Natural killer cell treated with Interleukin-12 subunit alpha and Interleukin-12 subunit beta and Interleukin-15 and Interleukin-18, amount 100 ng/mL, for 72 hours (primary cell): ENCODE measurements at regions not wholly inside any gene's neighbourhood (a gene's known extent, or its start where the extent isn't known, plus 50 kb on each side); places are given as distances from the start of the nearest gene placed in this dataset.

Source experiments
- ATAC-seq, 2 donors: fragments of 150-1000 bp; cut with Tn5 transposase in 1 of 2; sonication (Bioruptor Pico), chemical (Tn5 transposase) in 1 of 2; 2 replicates each; pipeline ENCODE4 v1.10.0; 2021
- DNase-seq: peaks from one replicate; pipeline ENCODE4 v3.0.0; 2022; ENCODE audit warnings: low spot score
- H3K27ac Mint-ChIP-seq, 2 donors: 1 replicate in 1 of 2; 2 replicates in 1 of 2; pipeline ENCODE4 v1.8.0; 2022; ENCODE audit warnings: mixed read lengths in 2 of 2, mild to moderate bottlenecking in 1 of 2, moderate library complexity in 1 of 2
- H3K27me3 Mint-ChIP-seq, 2 donors: 1 replicate in 1 of 2; 2 replicates in 1 of 2; pipeline ENCODE4 v1.8.0; 2022; ENCODE audit warnings: mixed read lengths in 2 of 2
- H3K36me3 Mint-ChIP-seq: one replicate; pipeline ENCODE4 v1.8.0; 2022; ENCODE audit warnings: mixed read lengths
- H3K4me1 Mint-ChIP-seq, 2 donors: 1 replicate in 1 of 2; 2 replicates in 1 of 2; pipeline ENCODE4 v1.8.0; 2022; ENCODE audit warnings: low read depth in 2 of 2, mixed read lengths in 2 of 2, mild to moderate bottlenecking in 1 of 2
- H3K4me3 Mint-ChIP-seq: one replicate; pipeline ENCODE4 v1.8.0; 2022; ENCODE audit warnings: mixed read lengths
- H3K9me3 Mint-ChIP-seq: 2 replicates; pipeline ENCODE4 v1.8.0; 2022; ENCODE audit warnings: mixed read lengths

DNA sequence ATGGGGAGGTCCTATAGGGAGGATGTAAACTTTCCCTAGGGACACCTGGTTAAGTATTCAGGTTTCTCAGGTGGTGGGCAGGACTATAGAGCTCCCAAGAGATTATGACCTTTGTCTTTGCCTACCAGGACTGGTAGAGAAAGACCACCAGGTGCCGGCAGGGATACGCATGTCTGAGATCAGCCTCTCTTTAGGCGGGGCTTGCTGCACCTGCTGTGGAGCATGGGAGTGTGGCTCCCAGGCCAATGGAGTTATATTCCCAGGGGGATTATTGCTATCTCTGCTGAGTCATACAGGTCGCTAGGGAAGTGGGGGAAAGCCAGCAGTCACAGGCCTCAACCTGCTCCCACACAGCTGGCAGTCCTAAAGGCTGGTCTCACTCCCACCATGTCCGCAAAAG lies 280.5 kb upstream of the MMS22L start:
- no peak overlapping the region for H3K27ac Mint-ChIP-seq
- no peak overlapping the region for H3K4me3 Mint-ChIP-seq
- H3K36me3 Mint-ChIP-seq, result no peaks in the 10 kb centered on the region
- H3K27me3 Mint-ChIP-seq, result no peaks in the 10 kb centered on the region
- no peak for DNase-seq
- ATAC-seq, result no peak
- no peaks in the 10 kb centered on the region for H3K4me1 Mint-ChIP-seq
- H3K9me3 Mint-ChIP-seq, result peaks cover 18% of the 10 kb centered on the region

DNA sequence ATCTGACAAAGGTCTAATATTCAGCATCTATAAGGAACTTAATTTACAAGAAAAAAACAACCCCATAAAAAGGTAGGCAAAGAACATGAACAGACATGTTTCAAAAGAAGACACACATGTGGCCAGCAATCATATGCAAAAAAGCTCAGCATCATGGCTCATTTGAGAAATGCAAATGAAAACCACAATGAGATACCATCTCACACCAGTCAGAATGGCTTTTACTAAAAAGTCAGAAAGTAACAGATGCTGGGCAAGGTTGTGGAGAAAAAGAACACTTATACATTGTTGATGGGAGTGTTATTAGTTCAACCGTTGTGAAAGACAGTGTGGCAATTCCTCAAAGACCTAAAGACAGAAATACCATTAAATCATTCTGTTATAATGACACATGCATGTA lies 289.9 kb upstream of the MMS22L start:
- Mint-ChIP-seq H3K4me1 (no peaks in the 10 kb centered on the region), H3K9me3 (no peaks in the 10 kb centered on the region), H3K27ac (no peak overlapping the region), H3K4me3 (no peak overlapping the region), H3K36me3 (no peaks in the 10 kb centered on the region), H3K27me3 (no peaks in the 10 kb centered on the region)
- DNase-seq, result no peak
- no peak for ATAC-seq

DNA sequence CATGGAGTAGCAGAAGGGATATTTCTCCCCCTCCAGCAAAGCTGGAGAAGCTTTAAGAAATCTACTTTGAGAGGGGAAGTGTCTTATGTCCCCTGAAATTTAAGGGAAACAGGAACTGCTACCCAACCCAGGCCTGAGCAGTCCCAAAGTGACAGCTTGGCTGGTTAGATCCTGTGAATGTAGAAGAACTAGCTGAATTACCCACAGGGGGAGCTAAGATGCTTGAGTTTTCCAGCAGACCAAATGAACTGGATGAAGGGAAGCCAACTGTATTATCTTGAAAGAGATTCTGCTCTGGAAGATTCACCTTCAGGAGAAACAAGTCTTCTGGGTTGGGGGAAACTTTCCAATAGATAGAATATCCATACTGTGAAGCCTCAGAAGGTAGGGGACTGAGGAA lies 303.3 kb upstream of the MMS22L start:
- DNase-seq (no peak), ATAC-seq (no peak)
- H3K36me3 Mint-ChIP-seq, result no peaks in the 10 kb centered on the region
- H3K4me3 Mint-ChIP-seq, result no peak overlapping the region
- H3K27ac Mint-ChIP-seq, result no peak overlapping the region
- H3K4me1 Mint-ChIP-seq, result no peaks in the 10 kb centered on the region
- peaks cover under 1% of the 10 kb centered on the region for H3K9me3 Mint-ChIP-seq
- no peaks in the 10 kb centered on the region for H3K27me3 Mint-ChIP-seq

DNA sequence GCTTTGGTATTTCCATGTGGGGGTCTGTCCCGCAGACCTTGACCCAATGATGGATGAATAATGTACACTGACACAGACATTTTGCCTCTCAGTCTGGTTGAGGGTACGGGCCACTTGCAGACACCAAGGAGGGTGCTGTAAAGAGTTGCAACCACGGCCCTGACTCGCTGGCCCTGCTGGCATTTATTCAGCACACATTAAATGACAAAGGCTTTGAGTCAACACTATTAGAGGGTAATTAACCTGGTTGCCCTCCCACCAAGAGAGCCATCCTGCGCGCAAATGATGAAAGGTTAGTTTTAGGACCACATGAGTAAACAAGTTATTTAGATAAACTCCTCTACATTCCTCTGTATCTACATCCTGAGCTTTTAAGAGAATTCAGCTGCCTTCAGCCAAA lies 308.9 kb upstream of the MMS22L start:
- ATAC-seq (no peak), DNase-seq (no peak)
- no peak overlapping the region for H3K4me3 Mint-ChIP-seq
- no peaks in the 10 kb centered on the region for H3K4me1 Mint-ChIP-seq
- H3K36me3 Mint-ChIP-seq, result no peaks in the 10 kb centered on the region
- peaks cover 4% of the 10 kb centered on the region for H3K9me3 Mint-ChIP-seq
- H3K27ac Mint-ChIP-seq, result no peak overlapping the region
- H3K27me3 Mint-ChIP-seq, result no peaks in the 10 kb centered on the region

DNA sequence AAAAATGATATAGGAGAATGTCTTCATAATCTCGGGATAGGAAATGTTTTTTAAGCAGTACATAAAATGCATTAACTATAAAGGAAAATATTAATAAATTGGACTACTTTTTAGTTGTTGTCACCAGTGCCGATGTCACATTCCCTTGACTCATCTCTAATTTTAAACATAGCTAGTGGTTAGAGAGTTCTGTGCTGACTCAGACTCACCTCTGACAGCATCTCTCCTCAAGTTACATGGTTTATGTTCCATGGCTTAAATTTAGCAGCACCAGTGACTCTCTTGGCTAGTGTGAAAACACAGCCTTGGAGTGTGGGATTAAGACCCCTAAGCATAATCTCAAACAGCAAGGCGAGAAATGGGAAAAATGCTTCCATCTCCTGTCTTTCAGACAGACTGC lies 311.8 kb upstream of the MMS22L start:
- H3K27ac Mint-ChIP-seq, result no peak overlapping the region
- H3K9me3 Mint-ChIP-seq, result peaks cover 4% of the 10 kb centered on the region
- ATAC-seq, result no peak
- H3K36me3 Mint-ChIP-seq, result no peaks in the 10 kb centered on the region
- no peak overlapping the region for H3K4me3 Mint-ChIP-seq
- H3K4me1 Mint-ChIP-seq, result no peaks in the 10 kb centered on the region
- no peak for DNase-seq
- H3K27me3 Mint-ChIP-seq, result no peaks in the 10 kb centered on the region

DNA sequence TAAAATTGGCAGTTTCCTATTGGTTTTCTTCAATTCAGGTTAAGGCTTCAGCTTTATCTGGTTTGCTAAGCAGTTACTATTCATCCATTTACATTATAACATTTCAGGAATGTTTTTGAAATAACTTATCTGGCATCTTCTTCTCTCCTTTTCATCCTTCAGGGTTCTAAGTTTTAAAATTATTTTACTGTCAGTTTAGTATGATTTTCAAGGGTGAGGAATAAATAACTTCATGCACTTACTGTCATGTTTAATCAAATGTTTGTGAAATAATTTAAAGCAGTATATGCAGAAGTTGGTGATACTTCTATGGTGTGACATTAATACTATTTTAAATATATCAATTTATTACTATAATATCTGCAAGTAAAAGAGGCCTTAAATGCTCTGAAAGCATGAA lies 338.1 kb upstream of the MMS22L start:
- H3K9me3 Mint-ChIP-seq, result peaks cover 14% of the 10 kb centered on the region
- DNase-seq (no peak), ATAC-seq (no peak)
- no peaks in the 10 kb centered on the region for H3K4me1 Mint-ChIP-seq
- no peak overlapping the region for H3K4me3 Mint-ChIP-seq
- no peaks in the 10 kb centered on the region for H3K27me3 Mint-ChIP-seq
- H3K27ac Mint-ChIP-seq, result no peak overlapping the region
- no peaks in the 10 kb centered on the region for H3K36me3 Mint-ChIP-seq

DNA sequence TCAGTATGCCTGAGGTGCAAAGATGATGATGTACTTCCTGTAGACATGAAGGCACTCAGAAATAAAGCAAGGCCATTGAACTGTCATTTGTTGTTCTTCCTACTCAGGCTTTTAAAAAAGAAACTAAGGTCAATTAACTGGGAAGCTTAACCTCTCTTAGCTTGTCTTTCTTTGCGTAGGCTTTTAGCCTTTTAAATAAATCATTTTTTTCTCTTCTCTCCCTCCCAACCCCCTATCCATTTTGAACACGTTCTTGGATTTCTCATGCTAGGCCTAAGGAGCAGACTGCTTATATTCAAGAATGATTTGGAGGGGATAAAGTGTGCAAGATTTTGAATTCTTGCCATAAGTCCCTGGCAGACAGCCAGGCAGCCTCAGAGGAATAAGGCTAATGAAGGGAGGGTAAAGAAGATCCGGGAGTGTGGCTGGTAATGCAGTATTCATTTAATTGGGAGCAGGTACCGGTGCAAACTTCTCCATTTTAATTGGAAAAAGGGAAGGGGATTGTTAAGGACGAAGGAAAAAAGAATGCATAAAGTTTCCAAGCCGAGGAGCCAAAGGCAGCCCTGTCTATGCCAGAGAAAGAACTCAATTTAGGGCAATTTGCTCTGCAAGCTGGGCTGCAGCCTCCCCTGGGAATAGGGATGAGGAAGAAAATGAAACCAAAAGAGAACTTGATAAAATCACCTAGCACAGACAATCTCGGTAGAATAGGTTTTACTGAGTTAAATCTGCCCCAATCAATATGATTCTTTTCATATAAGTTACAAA lies 343.8 kb upstream of the MMS22L start:
- no peaks in the 10 kb centered on the region for H3K4me1 Mint-ChIP-seq
- peaks cover 7% of the 10 kb centered on the region for H3K9me3 Mint-ChIP-seq
- no peak for ATAC-seq
- H3K27me3 Mint-ChIP-seq, result no peaks in the 10 kb centered on the region
- no peaks in the 10 kb centered on the region for H3K36me3 Mint-ChIP-seq
- H3K27ac Mint-ChIP-seq, result no peak overlapping the region
- no peak overlapping the region for H3K4me3 Mint-ChIP-seq
- no peak for DNase-seq

DNA sequence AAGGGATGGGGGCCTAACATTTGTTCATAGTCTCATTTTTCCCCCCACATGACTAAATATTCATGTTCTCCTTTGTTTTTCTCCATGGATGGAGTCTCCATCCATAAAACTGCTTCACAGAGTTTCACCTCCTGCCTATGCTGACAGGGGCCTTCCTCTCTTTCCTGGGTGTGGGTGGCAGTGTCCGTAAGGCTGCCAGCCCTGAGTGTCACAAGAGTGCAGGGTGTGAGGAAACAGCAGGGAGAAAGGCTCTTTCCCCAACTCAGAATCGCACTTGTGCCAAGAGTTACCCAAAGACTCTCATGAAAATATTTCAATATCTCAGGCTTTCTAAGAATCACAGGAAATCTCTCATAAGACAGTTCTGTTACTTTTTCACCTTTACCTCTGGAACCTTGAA lies 346.2 kb upstream of the MMS22L start:
- no peak overlapping the region for H3K27ac Mint-ChIP-seq
- ATAC-seq, result no peak

DNA sequence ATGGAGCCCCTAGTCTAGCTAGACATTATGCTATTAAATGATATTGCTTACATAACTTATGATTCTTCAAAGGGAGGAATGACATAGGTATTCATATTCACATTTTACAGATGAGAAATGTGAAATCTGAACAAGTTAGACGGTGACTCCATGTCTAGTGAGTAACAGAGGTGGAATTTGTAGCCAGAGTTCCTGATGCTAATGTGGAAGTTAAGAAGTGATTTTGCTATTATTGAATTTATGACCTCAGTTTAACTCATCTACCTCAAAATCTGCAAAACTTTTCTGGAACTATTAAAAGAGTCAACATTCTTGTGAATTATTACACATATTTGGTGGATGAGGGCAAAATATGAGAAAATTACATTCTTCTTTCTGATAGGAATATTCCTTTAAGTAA lies 347.6 kb upstream of the MMS22L start:
- peaks cover 2% of the 10 kb centered on the region for H3K9me3 Mint-ChIP-seq
- no peaks in the 10 kb centered on the region for H3K4me1 Mint-ChIP-seq
- no peak for ATAC-seq
- H3K4me3 Mint-ChIP-seq, result no peak overlapping the region
- no peak for DNase-seq
- no peaks in the 10 kb centered on the region for H3K27me3 Mint-ChIP-seq
- H3K27ac Mint-ChIP-seq, result no peak overlapping the region
- H3K36me3 Mint-ChIP-seq, result no peaks in the 10 kb centered on the region

More for the DNA sequence above, 346.2 kb upstream of the MMS22L start:
- Mint-ChIP-seq H3K9me3 (peaks cover 2% of the 10 kb centered on the region), H3K4me1 (no peaks in the 10 kb centered on the region), H3K27me3 (no peaks in the 10 kb centered on the region), H3K36me3 (no peaks in the 10 kb centered on the region), H3K4me3 (no peak overlapping the region)
- DNase-seq, result no peak

DNA sequence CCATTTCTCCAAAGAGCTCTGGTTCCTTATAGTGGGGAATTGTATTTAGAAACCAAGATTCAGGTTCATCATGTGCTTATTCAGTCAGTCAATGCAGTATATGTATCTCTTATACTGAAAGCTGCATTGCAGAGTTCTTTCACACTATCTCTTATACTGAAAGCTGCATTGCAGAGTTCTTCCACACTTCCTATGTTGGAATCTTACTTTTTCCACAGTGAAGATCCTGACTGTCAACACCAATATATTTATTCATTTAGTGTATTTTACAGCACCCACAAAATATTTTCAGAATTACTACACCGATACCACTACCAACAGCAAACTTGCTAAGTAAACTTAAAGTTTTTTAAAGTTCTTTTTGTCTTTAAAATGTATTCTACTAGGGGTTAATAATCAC lies 349.3 kb upstream of the MMS22L start:
- Mint-ChIP-seq H3K27ac (no peak overlapping the region), H3K4me3 (no peak overlapping the region), H3K9me3 (peaks cover 7% of the 10 kb centered on the region), H3K36me3 (no peaks in the 10 kb centered on the region), H3K27me3 (no peaks in the 10 kb centered on the region), H3K4me1 (no peaks in the 10 kb centered on the region)
- no peak for ATAC-seq
- no peak for DNase-seq

DNA sequence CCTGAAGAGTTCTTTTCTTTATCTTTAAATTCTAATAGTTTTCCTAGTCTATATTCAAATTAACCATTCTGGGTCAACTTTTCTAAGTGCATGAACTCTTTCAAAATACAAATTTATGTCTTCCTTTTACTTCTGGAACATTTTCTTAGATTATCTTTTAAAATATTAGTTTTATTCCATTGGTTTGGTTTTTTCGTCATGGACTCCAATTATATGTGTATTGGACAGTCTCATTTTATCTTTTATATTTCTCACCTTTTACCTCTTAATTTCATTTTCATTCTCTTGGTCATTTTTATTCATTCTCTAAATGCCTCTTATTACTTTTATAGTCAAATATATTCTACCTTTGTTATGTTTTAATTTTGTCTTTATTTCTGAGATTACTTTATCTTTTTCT lies 356.7 kb upstream of the MMS22L start:
- ATAC-seq (no peak), DNase-seq (no peak)
- H3K27me3 Mint-ChIP-seq, result no peaks in the 10 kb centered on the region

DNA sequence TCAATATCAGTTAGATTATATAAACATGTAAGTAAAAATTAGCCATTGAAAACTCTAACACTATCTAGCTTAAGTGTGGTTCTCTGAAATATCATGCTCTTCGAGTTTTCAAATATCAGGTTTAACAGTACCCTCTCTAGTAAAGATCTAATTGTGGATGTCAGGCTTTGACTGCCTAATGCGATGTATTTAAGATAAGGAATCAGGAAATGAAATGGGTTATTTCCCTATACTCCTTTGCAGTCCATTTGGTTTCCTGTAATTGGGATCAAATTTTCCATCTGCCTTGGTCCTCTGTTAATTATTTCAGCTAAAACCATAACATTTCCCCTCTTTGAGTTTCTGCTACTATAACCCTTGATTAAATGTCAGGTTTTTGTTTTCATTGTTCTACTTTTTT lies 361.3 kb upstream of the MMS22L start:
- DNase-seq (no peak), ATAC-seq (no peak)
- no peaks in the 10 kb centered on the region for H3K4me1 Mint-ChIP-seq
- H3K36me3 Mint-ChIP-seq, result peaks cover 4% of the 10 kb centered on the region
- H3K4me3 Mint-ChIP-seq, result no peak overlapping the region
- peaks cover 23% of the 10 kb centered on the region for H3K9me3 Mint-ChIP-seq
- H3K27ac Mint-ChIP-seq, result no peak overlapping the region
- no peaks in the 10 kb centered on the region for H3K27me3 Mint-ChIP-seq

More for the DNA sequence above, 356.7 kb upstream of the MMS22L start:
- Mint-ChIP-seq H3K27ac (no peak overlapping the region), H3K36me3 (peaks cover 4% of the 10 kb centered on the region), H3K4me3 (no peak overlapping the region), H3K9me3 (peaks cover 21% of the 10 kb centered on the region), H3K4me1 (no peaks in the 10 kb centered on the region)

DNA sequence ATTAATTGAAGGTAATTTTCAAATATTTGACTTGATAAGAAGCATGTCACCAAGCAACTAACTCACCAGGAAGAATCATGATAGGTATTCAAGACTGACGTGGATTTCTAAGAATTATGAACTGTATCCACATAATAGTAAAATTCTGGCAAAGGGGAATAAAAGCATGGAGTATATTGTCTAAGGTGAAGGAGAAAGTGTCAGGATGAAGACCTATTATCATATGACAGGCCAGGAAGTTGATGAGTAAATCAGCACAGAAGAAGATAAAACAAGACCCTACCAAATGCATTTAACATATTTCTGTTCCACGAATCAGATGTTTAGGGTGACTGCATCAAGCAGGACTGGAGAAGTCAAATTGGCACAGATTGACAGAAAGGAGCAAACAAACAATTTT lies 362.7 kb upstream of the MMS22L start:
- H3K27ac Mint-ChIP-seq, result no peak overlapping the region
- DNase-seq, result no peak
- H3K4me1 Mint-ChIP-seq, result no peaks in the 10 kb centered on the region
- H3K36me3 Mint-ChIP-seq, result peaks cover under 1% of the 10 kb centered on the region
- no peaks in the 10 kb centered on the region for H3K27me3 Mint-ChIP-seq
- no peak for ATAC-seq
- H3K9me3 Mint-ChIP-seq, result peaks cover 16% of the 10 kb centered on the region
- H3K4me3 Mint-ChIP-seq, result no peak overlapping the region

DNA sequence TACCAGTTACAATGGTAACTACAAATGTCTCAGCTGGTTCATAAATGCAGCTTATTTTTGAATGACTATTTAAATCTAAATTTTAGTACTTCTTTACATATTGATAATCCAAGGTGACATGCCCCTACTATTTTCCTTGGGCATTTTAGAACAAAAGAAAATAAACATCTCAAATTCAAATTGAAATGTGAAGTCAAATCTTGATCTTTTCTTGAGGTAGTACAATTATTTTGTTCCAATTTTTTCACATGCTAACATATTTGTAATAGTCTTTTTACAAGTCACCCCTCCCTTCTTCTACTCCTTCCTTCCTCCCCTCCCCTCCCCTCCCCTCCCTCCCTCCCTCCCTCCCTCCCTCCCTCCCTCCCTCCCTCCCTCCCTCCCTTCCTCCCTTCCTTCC lies 370.1 kb upstream of the MMS22L start:
- Mint-ChIP-seq H3K27ac (no peak overlapping the region), H3K4me1 (no peaks in the 10 kb centered on the region)

DNA sequence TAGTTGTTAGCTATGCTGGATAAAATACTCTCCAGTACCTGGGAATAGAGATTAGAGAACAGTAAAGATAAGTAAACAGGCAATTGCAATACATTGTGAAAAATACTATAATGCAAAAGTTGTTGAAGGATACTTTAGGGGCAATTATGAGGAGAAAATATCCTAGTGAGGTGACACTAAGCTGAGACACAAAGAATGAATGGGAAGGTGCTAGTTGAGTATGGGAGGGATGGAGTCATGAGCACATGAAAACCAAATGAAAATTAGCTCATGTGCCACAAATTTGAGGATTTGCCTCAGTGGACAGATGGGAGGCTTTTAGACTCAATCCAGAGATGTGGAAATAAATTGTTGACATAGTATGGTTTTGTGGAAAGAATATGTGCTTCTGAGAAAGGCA lies 370.5 kb upstream of the MMS22L start:
- DNase-seq (no peak), ATAC-seq (no peak)
- Mint-ChIP-seq H3K9me3 (peaks cover 4% of the 10 kb centered on the region), H3K4me3 (no peak overlapping the region), H3K4me1 (no peaks in the 10 kb centered on the region), H3K27me3 (no peaks in the 10 kb centered on the region), H3K27ac (no peak overlapping the region), H3K36me3 (no peaks in the 10 kb centered on the region)

More for the DNA sequence above, 370.1 kb upstream of the MMS22L start:
- H3K36me3 Mint-ChIP-seq, result no peaks in the 10 kb centered on the region
- peaks cover 4% of the 10 kb centered on the region for H3K9me3 Mint-ChIP-seq
- no peaks in the 10 kb centered on the region for H3K27me3 Mint-ChIP-seq
- DNase-seq (no peak), ATAC-seq (no peak)
- no peak overlapping the region for H3K4me3 Mint-ChIP-seq
